Lower lobe of right lung (tissue), 2 donors: ENCODE measurements at regions not wholly inside any gene's neighbourhood (a gene's known extent, or its start where the extent isn't known, plus 50 kb on each side); places are given as distances from the start of the nearest gene placed in this dataset.

ENCODE experiments used
- ATAC-seq, 2 donors: fragments of 200-7000 bp; cut with Tn5 transposase; one replicate each; pipeline ENCODE4 v1.9.1; 2020 to 2022; ENCODE audit warnings: mild to moderate bottlenecking in 2 of 2, moderate library complexity in 2 of 2
- DNase-seq: peaks from one replicate; pipeline ENCODE4 v3.0.0-alpha.2; 2020
- H3K27ac ChIP-seq: fragments of 200-600 bp; one replicate; pipeline ENCODE4 v1.8.0; 2022
- H3K27me3 ChIP-seq: fragments of 200-600 bp; one replicate; pipeline ENCODE4 v1.8.0; 2022; ENCODE audit warnings: low read depth
- H3K36me3 ChIP-seq: fragments of 200-600 bp; one replicate; pipeline ENCODE4 v1.8.0; 2022; ENCODE audit warnings: mild to moderate bottlenecking
- H3K4me1 ChIP-seq: fragments of 200-600 bp; one replicate; pipeline ENCODE4 v1.8.0; 2022
- H3K4me3 ChIP-seq: fragments of 200-600 bp; one replicate; pipeline ENCODE4 v1.8.0; 2022; ENCODE audit warnings: mild to moderate bottlenecking
- H3K9me3 ChIP-seq: fragments of 200-600 bp; one replicate; pipeline ENCODE4 v1.8.0; 2022
- CTCF ChIP-seq: fragments of 200-600 bp; IDR thresholded peaks from one replicate; pipeline ENCODE4 v1.8.0; 2022; ENCODE audit warnings: antibody characterized with exemption, mild to moderate bottlenecking
- intact Hi-C: fragments of 100-400 bp; cut with DNase I; formaldehyde crosslinking; loops from one replicate; pipeline ENCODE4 v1.11.0; 2022
- donor health status: DM: no; HTN: yes; CAD: no; lungs with severe emphysema.

- Histone ChIP-seq H3K36me3 (no peaks in the 10 kb centered on the region), H3K9me3 (no peaks in the 10 kb centered on the region), H3K27ac (no peak overlapping the region), H3K4me3 (no peak overlapping the region), H3K4me1 (no peaks in the 10 kb centered on the region), H3K27me3 (no peaks in the 10 kb centered on the region)
- TF ChIP-seq CTCF = no peak
- intact Hi-C loops = no loop called here
- DNase-seq = no peak
- ATAC-seq = no peak
These were observed 188.9 kb downstream of the TENT4A start for GRCh38 chr5:6902094-6902493.

DNA sequence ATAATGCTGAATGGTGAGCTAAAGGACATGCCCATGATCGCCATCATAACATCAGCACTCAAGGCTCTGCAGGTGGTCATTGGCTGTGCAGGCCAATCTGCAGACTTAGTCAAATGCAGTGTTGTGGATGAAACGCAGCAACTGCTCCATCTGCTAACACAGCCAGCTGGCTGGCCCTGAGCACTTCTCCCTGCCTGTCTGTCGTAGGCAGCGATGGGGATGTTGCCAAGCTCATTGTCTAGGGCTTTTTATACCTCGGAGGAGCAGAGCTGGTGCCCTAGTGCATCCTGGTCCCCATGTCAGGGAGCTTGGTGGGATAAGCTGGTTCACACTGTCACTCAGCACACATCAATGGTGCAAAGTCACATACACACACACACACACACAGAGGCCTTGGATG lies 189.4 kb downstream of the TENT4A start:
- Histone ChIP-seq H3K4me3 (no peak overlapping the region), H3K27me3 (no peaks in the 10 kb centered on the region), H3K27ac (no peak overlapping the region), H3K4me1 (no peaks in the 10 kb centered on the region), H3K36me3 (no peaks in the 10 kb centered on the region), H3K9me3 (no peaks in the 10 kb centered on the region)
- DNase-seq = no peak
- no peak for ATAC-seq
- intact Hi-C loops = no loop called here
- no peak for TF ChIP-seq CTCF

DNA sequence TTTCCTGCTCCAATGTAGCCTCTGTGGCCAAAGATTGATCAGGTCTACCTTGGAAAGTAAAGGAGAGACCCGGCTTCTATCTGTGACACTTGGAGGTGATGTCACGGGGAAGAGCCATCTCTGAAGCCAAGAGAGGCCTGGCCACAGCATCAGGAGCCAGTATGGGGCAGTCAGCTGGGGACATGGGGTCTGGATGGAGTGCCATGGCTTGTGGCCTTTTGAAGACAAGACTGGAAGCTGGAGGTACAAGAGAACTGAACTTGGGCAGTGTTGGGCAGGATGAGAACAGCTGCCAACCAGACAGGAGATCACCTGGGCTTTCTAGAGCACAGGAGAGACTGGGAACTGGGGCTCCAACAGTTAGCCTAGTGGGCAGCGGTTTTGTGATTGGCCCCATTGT lies 190.7 kb downstream of the TENT4A start:
- no peak overlapping the region for H3K27ac ChIP-seq
- no peak overlapping the region for H3K4me3 ChIP-seq
- no peaks in the 10 kb centered on the region for H3K36me3 ChIP-seq
- no peak for ATAC-seq
- no peaks in the 10 kb centered on the region for H3K27me3 ChIP-seq
- H3K4me1 ChIP-seq = no peaks in the 10 kb centered on the region
- intact Hi-C loops = no loop called here
- no peaks in the 10 kb centered on the region for H3K9me3 ChIP-seq
- no peak for TF ChIP-seq CTCF
- DNase-seq = no peak

DNA sequence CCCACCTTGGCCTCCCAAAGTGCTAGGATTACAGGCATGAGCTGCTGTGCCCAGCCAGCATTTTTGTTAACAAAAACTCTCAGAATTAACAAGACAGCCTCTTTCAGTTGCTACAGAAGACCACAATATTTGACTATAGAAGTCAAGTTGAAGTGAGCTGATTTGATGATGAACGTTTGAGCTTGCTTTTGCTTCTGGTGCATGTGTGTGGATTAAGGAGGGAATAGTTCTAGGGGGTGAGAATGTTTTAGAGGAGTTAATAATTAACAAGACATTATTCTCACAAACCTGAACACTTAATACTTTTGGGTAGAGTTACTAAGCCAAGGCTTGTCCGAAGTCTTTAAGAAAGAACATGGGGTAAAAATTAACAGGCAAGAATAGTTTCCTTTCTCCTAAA lies 191.6 kb downstream of the TENT4A start:
- H3K4me1 ChIP-seq = no peaks in the 10 kb centered on the region
- intact Hi-C loops = no loop called here
- no peak for ATAC-seq
- H3K9me3 ChIP-seq = no peaks in the 10 kb centered on the region
- H3K27me3 ChIP-seq = no peaks in the 10 kb centered on the region
- no peak for DNase-seq
- H3K4me3 ChIP-seq = no peak overlapping the region
- no peak overlapping the region for H3K27ac ChIP-seq
- TF ChIP-seq CTCF = no peak
- H3K36me3 ChIP-seq = no peaks in the 10 kb centered on the region

DNA sequence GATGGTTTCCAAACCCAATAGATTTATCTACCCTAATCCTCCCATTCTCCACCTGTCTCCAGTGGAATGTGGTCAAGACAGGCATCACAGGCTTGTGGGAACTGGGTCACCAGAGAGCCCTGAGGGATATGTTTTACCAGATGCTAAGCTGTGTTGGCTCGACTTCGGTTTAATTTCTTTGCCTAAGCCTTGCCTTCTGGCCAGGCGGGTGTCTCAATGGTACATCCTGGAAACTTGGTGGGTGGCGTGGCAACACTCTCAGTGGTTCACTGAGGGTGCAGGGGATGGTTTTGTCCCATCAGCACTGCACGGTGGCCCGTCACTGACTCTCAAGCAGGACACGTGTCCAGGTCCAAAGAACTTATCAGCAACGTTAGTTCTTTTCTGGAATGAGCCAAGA lies 192.2 kb downstream of the TENT4A start:
- no peak overlapping the region for H3K27ac ChIP-seq
- intact Hi-C loops = no loop called here
- no peak for TF ChIP-seq CTCF
- H3K4me3 ChIP-seq = no peak overlapping the region
- no peaks in the 10 kb centered on the region for H3K4me1 ChIP-seq
- DNase-seq (no peak), ATAC-seq (no peak)
- H3K36me3 ChIP-seq = no peaks in the 10 kb centered on the region
- no peaks in the 10 kb centered on the region for H3K9me3 ChIP-seq
- no peaks in the 10 kb centered on the region for H3K27me3 ChIP-seq

- intact Hi-C loops = no loop called here
- TF ChIP-seq CTCF = no peak
- DNase-seq (no peak), ATAC-seq (no peak)
- H3K36me3 ChIP-seq = no peaks in the 10 kb centered on the region
- no peak overlapping the region for H3K27ac ChIP-seq
- H3K4me1 ChIP-seq = no peaks in the 10 kb centered on the region
- no peaks in the 10 kb centered on the region for H3K9me3 ChIP-seq
- H3K27me3 ChIP-seq = no peaks in the 10 kb centered on the region
- H3K4me3 ChIP-seq = no peak overlapping the region
These were observed 192.7 kb downstream of the TENT4A start for GRCh38 chr5:6905883-6906282.
